HL-60 (cell line): ENCODE measurements at regions not wholly inside any gene's neighbourhood (a gene's known extent, or its start where the extent isn't known, plus 50 kb on each side); places are given as distances from the start of the nearest gene placed in this dataset.

Experiments used
- DNase-seq, 2 experiments: peaks; one replicate each; pipeline ENCODE4 v3.0.0-alpha.2; 2010 to 2020; ENCODE audit warnings: low read depth in 1 of 2, low spot score in 1 of 2
- H3K27ac ChIP-seq: fragments of 250-450 bp; sonication (Bioruptor Pico); replicated peaks from 2 replicates; pipeline ENCODE4 v1.5.1; 2020; ENCODE audit warnings: mild to moderate bottlenecking, moderate library complexity
- H3K27me3 ChIP-seq: fragments of 250-450 bp; sonication (Bioruptor Pico); 2 replicates; pipeline ENCODE4 v1.5.1; 2021; ENCODE audit warnings: mild to moderate bottlenecking, moderate library complexity; ENCODE audit not compliant: insufficient read depth, poor library complexity, severe bottlenecking
- H3K4me3 ChIP-seq: replicated peaks from 2 replicates; pipeline ENCODE4 v1.5.1; 2011; ENCODE audit warnings: mild to moderate bottlenecking, control low read depth, low read length; ENCODE audit not compliant: insufficient read depth
- GABPA ChIP-seq: IDR thresholded peaks from 2 replicates; pipeline ENCODE4 v1.6.1; 2012; ENCODE audit warnings: low read depth
- POLR2AphosphoS5 ChIP-seq: IDR thresholded peaks from 2 replicates; pipeline ENCODE4 v1.6.1; 2012; ENCODE audit warnings: low read depth
- SPI1 ChIP-seq: IDR thresholded peaks from 2 replicates; pipeline ENCODE4 v1.6.1; 2012; ENCODE audit warnings: low read depth, mild to moderate bottlenecking, borderline replicate concordance
- TF ChIP-seq, protein P1 (sequence below): IDR thresholded peaks from 2 replicates; pipeline ENCODE4 v1.6.1; 2012; ENCODE audit warnings: low read depth; ENCODE audit not compliant: insufficient replicate concordance
- TF ChIP-seq, protein P2 (sequence below): IDR thresholded peaks from one replicate; pipeline ENCODE4 v1.5.1; 2011; ENCODE audit warnings: low read length, control low read depth, inconsistent platforms; ENCODE audit not compliant: insufficient read depth

DNA sequence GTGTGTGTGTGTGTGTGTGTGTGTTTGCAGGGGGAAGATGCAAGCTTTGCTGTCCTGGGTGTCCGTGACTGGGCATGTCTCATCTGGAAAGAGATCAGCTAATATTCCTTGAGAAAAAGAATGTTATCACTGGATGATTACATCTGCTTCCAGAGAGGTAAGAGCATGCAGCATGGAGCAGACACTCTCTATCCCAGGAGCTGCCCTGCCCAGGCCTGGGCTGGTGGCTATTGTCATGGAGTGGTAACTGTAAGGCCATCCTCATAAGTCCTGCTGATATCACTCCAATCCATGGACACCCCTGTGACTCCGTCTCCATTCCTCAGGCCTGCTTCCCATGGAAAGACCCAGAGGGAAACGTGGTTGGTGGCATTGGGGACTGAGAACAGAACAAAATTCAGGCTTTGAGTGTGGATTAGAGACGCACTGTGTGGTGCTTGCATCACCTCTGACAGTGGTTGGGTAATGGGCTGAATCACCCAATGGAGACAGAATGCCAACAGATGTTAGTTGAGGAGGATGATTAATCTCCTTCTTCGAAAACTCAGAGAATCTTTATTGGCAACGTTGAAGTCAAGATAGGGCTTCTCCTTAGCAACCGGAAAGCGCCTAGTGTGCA, 52.0 kb upstream of the KCNIP1 start:
- no peak overlapping the region for H3K27ac ChIP-seq
- DNase-seq, result peak in 1 of 2 experiments; percentile 45
- H3K4me3 ChIP-seq, result no peak overlapping the region
- TF ChIP-seq, protein P1, sequence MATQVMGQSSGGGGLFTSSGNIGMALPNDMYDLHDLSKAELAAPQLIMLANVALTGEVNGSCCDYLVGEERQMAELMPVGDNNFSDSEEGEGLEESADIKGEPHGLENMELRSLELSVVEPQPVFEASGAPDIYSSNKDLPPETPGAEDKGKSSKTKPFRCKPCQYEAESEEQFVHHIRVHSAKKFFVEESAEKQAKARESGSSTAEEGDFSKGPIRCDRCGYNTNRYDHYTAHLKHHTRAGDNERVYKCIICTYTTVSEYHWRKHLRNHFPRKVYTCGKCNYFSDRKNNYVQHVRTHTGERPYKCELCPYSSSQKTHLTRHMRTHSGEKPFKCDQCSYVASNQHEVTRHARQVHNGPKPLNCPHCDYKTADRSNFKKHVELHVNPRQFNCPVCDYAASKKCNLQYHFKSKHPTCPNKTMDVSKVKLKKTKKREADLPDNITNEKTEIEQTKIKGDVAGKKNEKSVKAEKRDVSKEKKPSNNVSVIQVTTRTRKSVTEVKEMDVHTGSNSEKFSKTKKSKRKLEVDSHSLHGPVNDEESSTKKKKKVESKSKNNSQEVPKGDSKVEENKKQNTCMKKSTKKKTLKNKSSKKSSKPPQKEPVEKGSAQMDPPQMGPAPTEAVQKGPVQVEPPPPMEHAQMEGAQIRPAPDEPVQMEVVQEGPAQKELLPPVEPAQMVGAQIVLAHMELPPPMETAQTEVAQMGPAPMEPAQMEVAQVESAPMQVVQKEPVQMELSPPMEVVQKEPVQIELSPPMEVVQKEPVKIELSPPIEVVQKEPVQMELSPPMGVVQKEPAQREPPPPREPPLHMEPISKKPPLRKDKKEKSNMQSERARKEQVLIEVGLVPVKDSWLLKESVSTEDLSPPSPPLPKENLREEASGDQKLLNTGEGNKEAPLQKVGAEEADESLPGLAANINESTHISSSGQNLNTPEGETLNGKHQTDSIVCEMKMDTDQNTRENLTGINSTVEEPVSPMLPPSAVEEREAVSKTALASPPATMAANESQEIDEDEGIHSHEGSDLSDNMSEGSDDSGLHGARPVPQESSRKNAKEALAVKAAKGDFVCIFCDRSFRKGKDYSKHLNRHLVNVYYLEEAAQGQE, result no peak
- TF ChIP-seq GABPA (no peak), POLR2AphosphoS5 (no peak), SPI1 (no peak)
- TF ChIP-seq, protein P2, sequence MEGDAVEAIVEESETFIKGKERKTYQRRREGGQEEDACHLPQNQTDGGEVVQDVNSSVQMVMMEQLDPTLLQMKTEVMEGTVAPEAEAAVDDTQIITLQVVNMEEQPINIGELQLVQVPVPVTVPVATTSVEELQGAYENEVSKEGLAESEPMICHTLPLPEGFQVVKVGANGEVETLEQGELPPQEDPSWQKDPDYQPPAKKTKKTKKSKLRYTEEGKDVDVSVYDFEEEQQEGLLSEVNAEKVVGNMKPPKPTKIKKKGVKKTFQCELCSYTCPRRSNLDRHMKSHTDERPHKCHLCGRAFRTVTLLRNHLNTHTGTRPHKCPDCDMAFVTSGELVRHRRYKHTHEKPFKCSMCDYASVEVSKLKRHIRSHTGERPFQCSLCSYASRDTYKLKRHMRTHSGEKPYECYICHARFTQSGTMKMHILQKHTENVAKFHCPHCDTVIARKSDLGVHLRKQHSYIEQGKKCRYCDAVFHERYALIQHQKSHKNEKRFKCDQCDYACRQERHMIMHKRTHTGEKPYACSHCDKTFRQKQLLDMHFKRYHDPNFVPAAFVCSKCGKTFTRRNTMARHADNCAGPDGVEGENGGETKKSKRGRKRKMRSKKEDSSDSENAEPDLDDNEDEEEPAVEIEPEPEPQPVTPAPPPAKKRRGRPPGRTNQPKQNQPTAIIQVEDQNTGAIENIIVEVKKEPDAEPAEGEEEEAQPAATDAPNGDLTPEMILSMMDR, result no peak
- peaks cover 3% of the 10 kb centered on the region for H3K27me3 ChIP-seq

DNA sequence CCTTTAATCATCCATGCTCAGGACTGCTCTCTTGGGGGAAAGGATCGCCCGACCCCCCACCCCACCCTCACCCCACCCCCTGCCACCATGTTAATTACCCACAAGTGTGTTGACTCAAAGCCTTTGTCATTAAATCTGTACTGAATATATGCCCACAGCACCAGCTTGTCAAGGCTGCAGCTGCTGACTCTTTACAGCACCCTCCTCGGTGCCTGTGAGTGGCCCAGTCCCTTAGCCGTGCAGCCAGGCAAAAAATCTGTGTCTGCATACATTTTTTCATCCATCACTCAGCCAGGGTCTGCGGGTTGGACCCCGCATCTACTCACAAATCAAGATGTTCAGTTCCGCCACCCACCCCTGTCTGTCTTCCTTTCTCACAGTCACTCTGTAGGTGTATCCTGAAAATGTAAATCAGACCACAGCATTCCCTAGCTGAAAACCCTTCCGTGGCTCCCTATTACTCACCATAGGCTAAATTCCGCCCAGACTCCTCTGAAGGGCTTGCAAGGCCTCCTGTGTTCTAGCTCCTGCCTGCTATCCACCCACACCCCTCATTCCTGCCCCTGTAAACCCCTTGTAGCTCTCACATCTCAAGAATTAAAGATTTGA, 53.7 kb upstream of the KCNIP1 start:
- TF ChIP-seq SPI1, result no peak
- TF ChIP-seq, protein P1, result no peak
- no peak for TF ChIP-seq GABPA
- TF ChIP-seq POLR2AphosphoS5, result no peak
- TF ChIP-seq, protein P2, result no peak
- no peak for DNase-seq
- Histone ChIP-seq H3K4me3 (no peak overlapping the region), H3K27me3 (peaks cover 3% of the 10 kb centered on the region), H3K27ac (no peak overlapping the region)

DNA sequence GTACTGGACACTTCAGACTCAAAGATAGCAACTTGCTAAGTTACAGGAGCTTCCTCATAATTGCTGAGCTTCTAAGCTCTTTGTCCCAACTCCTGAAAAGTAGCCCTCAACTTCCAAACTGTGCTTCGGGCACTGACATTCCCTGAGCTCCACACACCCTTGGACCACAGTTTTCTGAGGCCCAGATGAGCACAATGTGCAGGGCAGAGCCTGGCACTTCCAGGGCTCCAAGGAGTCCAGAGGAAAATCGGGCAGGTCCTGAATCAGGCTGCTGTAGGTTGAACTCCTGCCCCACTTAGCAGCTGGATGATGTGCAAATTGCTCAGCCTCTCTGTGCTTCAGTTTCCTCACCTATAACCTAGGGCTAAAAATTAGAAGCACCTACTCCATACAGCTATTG, 54.6 kb upstream of the KCNIP1 start:
- peaks cover 2% of the 10 kb centered on the region for H3K27me3 ChIP-seq
- TF ChIP-seq, protein P1, result no peak
- TF ChIP-seq, protein P2, result no peak
- TF ChIP-seq GABPA (no peak), SPI1 (no peak), POLR2AphosphoS5 (no peak)
- no peak for DNase-seq

More for the DNA sequence above, 54.6 kb upstream of the KCNIP1 start:
- no peak overlapping the region for H3K27ac ChIP-seq
- H3K4me3 ChIP-seq, result no peak overlapping the region
